ENCODE measurements at regions not wholly inside any gene's neighbourhood (a gene's known extent, or its start where the extent isn't known, plus 50 kb on each side); places are given as distances from the start of the nearest gene placed in this dataset.

- Histone ChIP-seq H3K27me3 (ENCODE audit: control insufficient read depth, insufficient read depth, low read length) (no peaks in the 10 kb centered on the region), H3K27ac (ENCODE audit: low read length) (no peak overlapping the region), H3K9me3 (ENCODE audit: control insufficient read depth, insufficient read depth, low read length) (no peaks in the 10 kb centered on the region), H3K4me3 (ENCODE audit: low read length) (no peak overlapping the region), H3K36me3 (ENCODE audit: control insufficient read depth, insufficient read depth, low read length) (no peaks in the 10 kb centered on the region), H3K4me1 (ENCODE audit: control insufficient read depth, insufficient read depth, low read length) (no peaks in the 10 kb centered on the region)
- Mint-ChIP-seq H3K4me1 (no peaks in the 10 kb centered on the region), H3K27me3 (ENCODE audit: low read depth in 2 of 2) (no peaks in the 10 kb centered on the region), H3K27ac (no peak overlapping the region), H3K36me3 (no peaks in the 10 kb centered on the region), H3K4me3 (no peak overlapping the region), H3K9me3 (no peaks in the 10 kb centered on the region)
- TF ChIP-seq, protein P1, sequence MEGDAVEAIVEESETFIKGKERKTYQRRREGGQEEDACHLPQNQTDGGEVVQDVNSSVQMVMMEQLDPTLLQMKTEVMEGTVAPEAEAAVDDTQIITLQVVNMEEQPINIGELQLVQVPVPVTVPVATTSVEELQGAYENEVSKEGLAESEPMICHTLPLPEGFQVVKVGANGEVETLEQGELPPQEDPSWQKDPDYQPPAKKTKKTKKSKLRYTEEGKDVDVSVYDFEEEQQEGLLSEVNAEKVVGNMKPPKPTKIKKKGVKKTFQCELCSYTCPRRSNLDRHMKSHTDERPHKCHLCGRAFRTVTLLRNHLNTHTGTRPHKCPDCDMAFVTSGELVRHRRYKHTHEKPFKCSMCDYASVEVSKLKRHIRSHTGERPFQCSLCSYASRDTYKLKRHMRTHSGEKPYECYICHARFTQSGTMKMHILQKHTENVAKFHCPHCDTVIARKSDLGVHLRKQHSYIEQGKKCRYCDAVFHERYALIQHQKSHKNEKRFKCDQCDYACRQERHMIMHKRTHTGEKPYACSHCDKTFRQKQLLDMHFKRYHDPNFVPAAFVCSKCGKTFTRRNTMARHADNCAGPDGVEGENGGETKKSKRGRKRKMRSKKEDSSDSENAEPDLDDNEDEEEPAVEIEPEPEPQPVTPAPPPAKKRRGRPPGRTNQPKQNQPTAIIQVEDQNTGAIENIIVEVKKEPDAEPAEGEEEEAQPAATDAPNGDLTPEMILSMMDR (IDR thresholded peaks at IDR 0.05), result no peak
- DNase-seq (peak in 1 of 2 donors; percentile 10), ATAC-seq (no peak)
- WGBS (ENCODE audit: insufficient coverage), result 84% methylated on average over 15 of the region's 15 CpGs
- intact Hi-C loops (cut with micrococcal nuclease), result no loop called here
Measured at GRCh38 chr10:42980553-42981357, 96.1 kb upstream of the RET start.

DNA sequence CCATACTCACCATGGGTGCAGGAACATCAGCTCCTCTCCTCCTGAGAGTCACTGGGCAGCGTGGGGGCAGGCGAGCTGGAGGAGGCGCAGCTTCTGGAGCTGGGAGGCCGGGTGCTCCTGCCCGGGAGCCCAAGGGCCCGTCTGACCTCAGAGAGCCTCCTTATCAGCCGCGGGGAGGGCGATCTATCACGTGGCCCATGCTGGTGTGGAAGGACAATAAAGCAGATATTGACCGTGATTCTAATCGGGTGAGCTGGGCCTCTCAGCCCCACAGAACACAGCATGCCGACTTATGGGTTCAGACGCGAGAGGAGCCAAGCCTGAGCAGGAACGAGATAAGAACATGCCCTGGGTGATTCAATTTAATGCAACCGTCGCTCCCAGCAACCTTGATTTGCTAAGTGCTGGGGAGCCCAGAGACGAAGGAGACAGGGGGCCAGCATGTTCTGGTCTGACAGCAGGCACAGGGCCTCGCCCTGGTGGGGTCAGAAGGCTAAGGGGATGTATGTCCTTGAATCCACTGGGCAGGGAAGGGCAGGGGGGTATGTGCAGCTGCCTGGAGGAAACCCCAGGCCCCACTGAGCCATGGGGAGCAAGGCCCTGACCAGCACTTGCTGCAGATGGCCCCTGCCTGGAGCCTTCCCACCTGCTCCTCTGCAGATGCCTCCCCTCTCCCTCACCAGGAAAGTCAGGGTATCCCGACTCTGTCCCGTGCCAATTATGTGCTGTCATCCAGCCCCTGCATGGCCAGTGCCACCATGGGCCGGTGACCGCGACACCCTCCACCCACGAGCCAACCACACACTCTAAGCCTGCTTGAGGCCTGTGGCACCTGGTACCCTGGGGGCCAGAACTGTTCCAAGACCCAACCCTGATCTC, 95.3 kb upstream of the RET start:
- no peak overlapping the region for H3K27ac ChIP-seq (ENCODE audit: low read length)
- WGBS (ENCODE audit: insufficient coverage), result 89% methylated on average over 26 of the region's 26 CpGs
- TF ChIP-seq, protein P1 (IDR thresholded peaks at IDR 0.05), result no peak
- no peaks in the 10 kb centered on the region for H3K36me3 ChIP-seq (ENCODE audit: control insufficient read depth, insufficient read depth, low read length)
- ATAC-seq, result no peak
- Mint-ChIP-seq H3K4me3 (no peak overlapping the region), H3K27ac (no peak overlapping the region), H3K4me1 (no peaks in the 10 kb centered on the region), H3K9me3 (no peaks in the 10 kb centered on the region), H3K27me3 (ENCODE audit: low read depth in 2 of 2) (no peaks in the 10 kb centered on the region), H3K36me3 (no peaks in the 10 kb centered on the region)
- DNase-seq, result peak in 1 of 2 donors; percentile 8
- intact Hi-C loops (cut with micrococcal nuclease), result no loop called here
- H3K4me3 ChIP-seq (ENCODE audit: low read length), result no peak overlapping the region
- H3K27me3 ChIP-seq (ENCODE audit: control insufficient read depth, insufficient read depth, low read length), result no peaks in the 10 kb centered on the region
- no peaks in the 10 kb centered on the region for H3K4me1 ChIP-seq (ENCODE audit: control insufficient read depth, insufficient read depth, low read length)
- no peaks in the 10 kb centered on the region for H3K9me3 ChIP-seq (ENCODE audit: control insufficient read depth, insufficient read depth, low read length)

- no peaks in the 10 kb centered on the region for H3K4me1 ChIP-seq (ENCODE audit: control insufficient read depth, insufficient read depth, low read length)
- ATAC-seq, result no peak
- no peaks in the 10 kb centered on the region for H3K36me3 Mint-ChIP-seq
- no peak for DNase-seq
- H3K9me3 ChIP-seq (ENCODE audit: control insufficient read depth, insufficient read depth, low read length), result no peaks in the 10 kb centered on the region
- no peak overlapping the region for H3K4me3 Mint-ChIP-seq
- no peaks in the 10 kb centered on the region for H3K36me3 ChIP-seq (ENCODE audit: control insufficient read depth, insufficient read depth, low read length)
- H3K27ac Mint-ChIP-seq, result no peak overlapping the region
- TF ChIP-seq, protein P1 (IDR thresholded peaks at IDR 0.05), result no peak
- no peak overlapping the region for H3K27ac ChIP-seq (ENCODE audit: low read length)
- H3K4me1 Mint-ChIP-seq, result no peaks in the 10 kb centered on the region
- H3K27me3 ChIP-seq (ENCODE audit: control insufficient read depth, insufficient read depth, low read length), result no peaks in the 10 kb centered on the region
- no peak overlapping the region for H3K4me3 ChIP-seq (ENCODE audit: low read length)
- WGBS (ENCODE audit: insufficient coverage), result 88% methylated on average over 12 of the region's 12 CpGs
- no peaks in the 10 kb centered on the region for H3K27me3 Mint-ChIP-seq (ENCODE audit: low read depth in 2 of 2)
- intact Hi-C loops (cut with micrococcal nuclease), result no loop called here
- H3K9me3 Mint-ChIP-seq, result no peaks in the 10 kb centered on the region
Measured at GRCh38 chr10:42982891-42983506, 93.9 kb upstream of the RET start.
